IPS-NIHi7 (cell line): ENCODE measurements at regions not wholly inside any gene's neighbourhood (a gene's known extent, or its start where the extent isn't known, plus 50 kb on each side); places are given as distances from the start of the nearest gene placed in this dataset.
A peak's percentile ranks its signal among the peaks of the same experiment; 100 is the strongest.

ENCODE experiments used
- DNase-seq: peaks from one replicate; pipeline ENCODE4 v3.0.0; 2012; ENCODE audit warnings: mixed read lengths; ENCODE audit errors: extremely low spot score

- DNase-seq = no peak
Measured at GRCh38 chr14:101193845-101194372, 290.4 kb upstream of the RTL1 start.

GRCh38 chr14:101194373-101195308 is 291.1 kb upstream of the RTL1 start:
- DNase-seq = no peak

- no peak for DNase-seq
Measured at GRCh38 chr14:101195309-101195901, 291.9 kb upstream of the RTL1 start.

GRCh38 chr14:101196051-101196712 is 292.7 kb upstream of the RTL1 start:
- no peak for DNase-seq

- peak; percentile 71 for DNase-seq
Measured at GRCh38 chr14:101196795-101197590, 293.5 kb upstream of the RTL1 start.

GRCh38 chr14:101197595-101198397 is 294.3 kb upstream of the RTL1 start:
- DNase-seq = no peak

GRCh38 chr14:101198398-101199027 is 295.0 kb upstream of the RTL1 start:
- DNase-seq = no peak

GRCh38 chr14:101199028-101199770 is 295.7 kb upstream of the RTL1 start:
- no peak for DNase-seq

GRCh38 chr14:101200008-101200649 is 296.6 kb upstream of the RTL1 start:
- DNase-seq = no peak

- no peak for DNase-seq
Measured at GRCh38 chr14:101200650-101201516, 297.4 kb upstream of the RTL1 start.

- DNase-seq = no peak
Measured at GRCh38 chr14:101201535-101202151, 298.1 kb upstream of the RTL1 start.

- DNase-seq = no peak
Measured at GRCh38 chr14:101202627-101203404, 299.3 kb upstream of the RTL1 start.

GRCh38 chr14:101206556-101206955 is 303.0 kb upstream of the RTL1 start:
- DNase-seq = no peak

- no peak for DNase-seq
Measured at GRCh38 chr14:101207041-101207440, 303.5 kb upstream of the RTL1 start.

GRCh38 chr14:101207897-101208296 is 304.4 kb upstream of the RTL1 start:
- no peak for DNase-seq

- no peak for DNase-seq
Measured at GRCh38 chr14:101209594-101209993, 306.1 kb upstream of the RTL1 start.

- no peak for DNase-seq
Measured at GRCh38 chr14:101215266-101215665, 311.7 kb upstream of the RTL1 start.
